GM12891 (cell line): ENCODE measurements at regions not wholly inside any gene's neighbourhood (a gene's known extent, or its start where the extent isn't known, plus 50 kb on each side); places are given as distances from the start of the nearest gene placed in this dataset.

Source experiments
- POLR2A ChIP-seq: IDR thresholded peaks from 2 replicates; pipeline ENCODE4 v1.6.1; 2011; ENCODE audit warnings: low read depth, low read length, control low read depth
- POLR2AphosphoS5 ChIP-seq: IDR thresholded peaks from 2 replicates; pipeline ENCODE4 v1.6.1; 2011; ENCODE audit warnings: low read depth, low read length, control low read depth
- POU2F2 ChIP-seq: IDR thresholded peaks from 2 replicates; pipeline ENCODE4 v1.6.1; 2011; ENCODE audit warnings: low read depth, mild to moderate bottlenecking, control low read depth, low read length, moderate library complexity

- no peak for TF ChIP-seq POU2F2
- TF ChIP-seq POLR2AphosphoS5: no peak
- no peak for TF ChIP-seq POLR2A
These were observed 705.4 kb upstream of the TENM4 start for GRCh38 chr11:80146232-80146631.
